GM21526 (cell line): ENCODE measurements at regions not wholly inside any gene's neighbourhood (a gene's known extent, or its start where the extent isn't known, plus 50 kb on each side); places are given as distances from the start of the nearest gene placed in this dataset.
"Not testable (repeated sequence)": the region's sequence is repeated elsewhere in the genome, so short reads cannot be mapped to it uniquely, and the experiment has no call there.

Source experiments
- ATAC-seq: cut with Tn5 transposase; IDR thresholded peaks from one replicate; pipeline ENCODE4 v1.9.1; 2021; ENCODE audit warnings: moderate library complexity; ENCODE audit not compliant: unreplicated experiment, low FRiP score

DNA sequence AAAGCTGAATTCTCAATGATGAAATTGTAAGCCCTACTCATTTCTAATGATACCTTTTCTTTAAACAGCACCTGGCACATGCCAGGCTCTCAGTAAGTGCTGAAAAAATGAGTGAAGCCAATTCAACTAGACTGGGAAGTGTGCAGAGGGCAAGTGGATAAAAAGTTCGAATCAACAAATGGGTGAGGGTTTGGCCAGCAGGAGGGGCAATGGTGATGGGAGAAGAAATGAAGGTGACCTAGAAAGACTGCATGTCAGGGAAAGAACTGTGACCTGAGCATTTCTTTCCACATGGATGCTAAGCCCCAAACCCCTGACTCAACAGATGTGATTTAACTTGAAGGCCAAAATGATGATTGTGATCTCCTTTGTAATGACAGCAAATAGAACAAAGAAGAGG lies 54.6 kb downstream of the DKK1 start:
- ATAC-seq = no peak

- ATAC-seq = not testable (repeated sequence)
Measured at GRCh38 chr10:52374207-52374606, 60.1 kb downstream of the DKK1 start.

GRCh38 chr10:52376694-52377354 lies 62.7 kb downstream of the DKK1 start:
- no peak for ATAC-seq

GRCh38 chr10:52378124-52378523 lies 64.0 kb downstream of the DKK1 start:
- no peak for ATAC-seq

DNA sequence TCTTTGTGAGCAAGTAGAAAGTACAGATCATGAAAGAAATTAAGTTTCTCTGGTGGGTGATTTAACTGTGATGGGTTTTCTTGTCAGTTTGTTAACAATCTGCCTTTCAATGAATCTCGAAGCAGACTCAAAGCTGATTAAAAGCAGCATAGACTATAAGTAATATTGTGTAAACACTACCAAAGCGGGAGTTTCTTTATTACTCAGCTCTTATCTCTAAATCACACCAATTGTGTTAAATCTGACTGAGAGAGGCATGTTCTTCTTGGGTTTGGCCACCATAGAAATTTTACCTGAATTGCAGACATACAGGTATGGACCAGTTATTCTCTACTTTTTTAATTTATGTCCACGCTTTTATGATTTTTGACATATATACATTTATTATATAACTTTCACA lies 65.2 kb downstream of the DKK1 start:
- no peak for ATAC-seq

DNA sequence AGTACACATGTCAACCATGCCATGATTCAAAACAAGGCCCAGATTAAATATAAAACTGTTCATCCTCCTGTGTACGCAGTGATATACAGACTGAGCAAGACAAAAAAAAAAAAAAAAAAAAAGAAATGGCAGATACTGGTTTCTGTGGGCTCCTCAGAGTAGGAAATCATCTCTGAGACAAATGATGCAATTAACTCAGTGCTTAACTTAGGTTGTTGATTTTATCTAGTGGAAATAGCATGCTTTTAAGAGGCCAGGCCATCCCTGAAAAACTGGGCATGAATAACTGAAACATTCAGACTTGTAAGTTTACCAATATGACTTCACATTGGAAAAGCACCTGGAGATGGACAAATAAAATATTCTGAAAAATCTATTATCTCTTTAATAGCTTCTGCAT lies 69.0 kb downstream of the DKK1 start:
- ATAC-seq = no peak

GRCh38 chr10:52387744-52388143 lies 73.7 kb downstream of the DKK1 start:
- no peak for ATAC-seq

GRCh38 chr10:52390388-52390787 lies 76.3 kb downstream of the DKK1 start:
- no peak for ATAC-seq

DNA sequence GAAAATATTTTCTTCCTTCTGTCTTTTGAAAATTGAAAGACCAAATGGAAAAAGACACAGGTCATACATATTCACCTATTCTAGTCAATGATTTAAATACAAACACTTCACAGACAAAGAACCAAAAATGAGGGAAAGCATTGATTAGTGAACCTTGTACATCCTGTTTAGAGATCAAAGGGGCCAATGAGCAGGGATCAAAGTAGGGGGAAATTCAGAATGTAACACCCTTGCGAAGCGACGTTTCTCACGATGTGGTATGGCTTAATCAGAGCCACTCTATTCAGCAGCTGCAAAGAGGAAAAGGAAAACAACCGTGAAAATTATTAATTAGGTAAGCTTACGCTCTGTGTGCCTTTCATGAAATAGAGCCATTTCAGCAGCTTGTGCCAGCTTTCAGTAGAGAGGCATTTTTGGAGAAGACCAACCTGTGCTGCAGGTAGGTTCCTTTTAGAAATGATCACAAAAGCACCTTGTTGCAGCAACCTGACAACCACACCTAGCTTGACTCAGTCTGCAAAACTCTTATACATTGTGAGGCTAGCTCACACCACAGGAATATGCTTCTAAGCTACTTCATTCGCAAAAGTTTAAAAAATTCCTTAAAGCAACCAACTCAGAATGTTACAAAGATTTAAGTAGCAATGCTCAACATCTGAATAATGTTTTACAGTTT lies 78.0 kb downstream of the DKK1 start:
- ATAC-seq = no peak

DNA sequence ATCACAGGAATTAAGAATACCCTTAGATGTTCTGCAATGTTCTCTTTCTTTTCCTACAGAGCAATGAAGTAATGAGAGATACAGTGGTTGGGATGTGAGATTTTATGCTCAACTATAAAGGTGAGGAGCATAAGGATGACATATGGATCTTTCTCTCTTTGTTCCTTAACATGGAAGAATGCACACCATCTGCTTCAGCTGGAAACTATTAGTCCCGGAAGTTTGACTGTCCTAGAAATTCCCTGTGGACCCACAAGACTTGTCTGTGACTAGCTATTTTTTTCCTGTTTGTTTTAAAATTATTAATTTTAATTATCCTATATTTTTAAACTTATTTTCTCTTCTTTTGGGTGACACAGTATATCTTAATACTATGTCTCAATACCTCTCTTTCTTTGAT lies 80.2 kb downstream of the DKK1 start:
- no peak for ATAC-seq

GRCh38 chr10:52400562-52400961 lies 86.5 kb downstream of the DKK1 start:
- ATAC-seq = no peak

GRCh38 chr10:52403801-52404200 lies 89.7 kb downstream of the DKK1 start:
- ATAC-seq = not testable (repeated sequence)

DNA sequence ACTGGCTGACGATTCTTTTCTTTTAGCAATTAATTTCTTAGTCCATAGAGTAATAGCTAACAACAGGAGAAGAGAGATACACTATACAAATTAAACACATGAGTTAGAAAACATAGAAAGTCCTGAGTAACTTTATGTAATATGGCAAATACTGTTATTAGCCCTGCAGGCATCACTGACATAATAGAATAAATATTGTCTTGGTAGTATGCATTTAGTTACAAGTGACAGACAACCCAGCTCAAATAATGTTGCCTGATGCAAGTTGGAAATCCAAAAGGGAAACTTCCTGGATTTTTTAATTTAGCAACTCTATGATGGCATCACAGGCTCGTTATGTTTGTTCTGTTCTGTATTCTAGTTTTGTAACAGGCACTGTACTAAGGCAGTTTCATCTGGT lies 95.1 kb downstream of the DKK1 start:
- no peak for ATAC-seq

DNA sequence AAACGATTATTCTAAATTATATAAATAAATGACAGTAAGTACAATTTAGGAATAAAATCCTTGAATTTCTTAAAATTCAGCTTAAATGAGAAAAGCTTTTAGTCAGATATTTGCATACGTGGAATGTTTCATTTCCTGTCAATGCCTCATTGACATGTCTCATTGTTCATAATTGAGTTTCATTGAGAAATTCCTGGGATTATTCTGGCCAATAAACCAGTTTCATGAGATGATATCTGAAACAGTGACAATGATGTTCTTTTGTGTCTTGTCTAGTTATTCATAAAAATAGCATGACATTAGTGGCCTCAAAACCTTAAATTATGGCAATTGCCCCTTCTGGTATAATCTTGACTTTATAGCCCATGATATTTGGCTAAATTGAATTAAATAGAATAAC lies 95.8 kb downstream of the DKK1 start:
- no peak for ATAC-seq

GRCh38 chr10:52410916-52411315 lies 96.8 kb downstream of the DKK1 start:
- ATAC-seq = no peak

GRCh38 chr10:52419281-52419680 lies 105.2 kb downstream of the DKK1 start:
- no peak for ATAC-seq

GRCh38 chr10:52420656-52421055 lies 106.6 kb downstream of the DKK1 start:
- ATAC-seq = no peak

- no peak for ATAC-seq
Measured at GRCh38 chr10:52423369-52423768, 109.3 kb downstream of the DKK1 start.

GRCh38 chr10:52424341-52424740 lies 110.3 kb downstream of the DKK1 start:
- no peak for ATAC-seq

DNA sequence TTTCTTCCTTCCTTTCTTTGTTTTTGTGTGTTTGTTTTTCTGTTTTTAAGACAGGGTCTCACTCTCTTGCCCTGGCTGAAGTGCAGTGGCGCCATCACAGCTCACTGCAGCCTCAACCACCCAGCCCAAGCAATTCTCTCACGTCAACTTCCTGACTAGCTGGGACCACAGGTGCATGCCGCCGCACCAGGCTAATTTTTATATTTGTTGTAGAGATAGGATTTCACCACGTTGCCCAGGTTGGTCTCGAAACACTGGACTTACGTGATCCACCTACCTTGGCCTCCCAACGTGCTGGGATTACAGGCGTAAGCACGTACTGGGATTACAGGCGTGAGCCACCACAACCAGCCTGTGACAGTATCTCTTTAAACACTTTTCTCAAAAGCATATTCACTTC lies 120.7 kb downstream of the DKK1 start:
- no peak for ATAC-seq

GRCh38 chr10:52436664-52437063 lies 122.6 kb downstream of the DKK1 start:
- no peak for ATAC-seq

DNA sequence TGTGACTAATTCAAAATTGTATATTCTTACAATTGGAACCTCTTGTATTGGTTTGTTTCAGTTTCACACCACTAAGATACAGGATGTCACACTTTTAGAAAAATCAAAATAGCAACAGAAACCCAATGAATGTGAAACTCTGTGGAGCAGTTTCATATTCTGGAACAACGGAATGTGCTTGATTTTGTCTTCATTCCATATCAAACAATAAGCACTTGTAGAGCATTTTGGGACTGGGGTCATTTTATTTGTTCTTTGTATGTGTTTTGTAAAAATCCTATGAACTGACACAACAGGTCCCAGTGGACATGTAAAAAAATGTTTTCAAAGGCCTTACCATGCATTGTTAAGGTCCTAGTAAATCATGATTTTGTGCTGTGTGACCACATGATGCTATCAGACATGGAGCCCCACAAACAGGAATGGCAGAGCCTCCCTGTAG lies 123.1 kb downstream of the DKK1 start:
- peak; percentile 94 for ATAC-seq
